B cell (primary cell): ENCODE measurements at regions not wholly inside any gene's neighbourhood (a gene's known extent, or its start where the extent isn't known, plus 50 kb on each side); places are given as distances from the start of the nearest gene placed in this dataset.

Source experiments
- ATAC-seq: fragments of 200-7000 bp; cut with Tn5 transposase; one replicate; pipeline ENCODE4 v1.10.0; 2021; ENCODE audit warnings: low read depth, mild to moderate bottlenecking, moderate number of reproducible peaks, moderate library complexity
- CTCF ChIA-PET: fragments of 350-600 bp; sonication (Branson Sonifier 250); formaldehyde crosslinking; loops from one replicate; lab custom pipeline; 2021; ENCODE audit warnings: antibody characterized with exemption, inconsistent platforms; lab: Charles Lee
- POLR2A ChIA-PET: fragments of 350-600 bp; sonication (Branson Sonifier 250); formaldehyde crosslinking; loops from one replicate; lab custom pipeline; 2021; ENCODE audit warnings: antibody characterized with exemption; lab: Charles Lee
- DNase-seq: peaks from one replicate; pipeline ENCODE4 v3.0.0; 2013
- H2AFZ ChIP-seq: 2 replicates; pipeline ENCODE4 v1.6.1; 2012; ENCODE audit warnings: mild to moderate bottlenecking, low read depth, low read length; ENCODE audit not compliant: insufficient read depth, poor library complexity, severe bottlenecking
- H3K27ac ChIP-seq, 2 donors: 1 replicate in 1 of 2; 2 replicates in 1 of 2; pipeline ENCODE4 v1.5.1; 2012 to 2013; ENCODE audit warnings: low read length in 2 of 2, mild to moderate bottlenecking in 2 of 2, moderate library complexity in 1 of 2
- H3K27me3 ChIP-seq, 4 experiments: fragments of 200-600 bp in 1 of 4; sonication (generic) in 1 of 4; replicated peaks in 1 of 4; 1 replicate in 2 of 4; 2 replicates in 2 of 4; pipeline versions ENCODE4 v1.6.1 to v1.7.0; 2013 to 2016; ENCODE audit warnings: low read length in 3 of 4, mild to moderate bottlenecking in 2 of 4, mixed read lengths in 1 of 4, moderate library complexity in 1 of 4; ENCODE audit not compliant: insufficient read depth in 4 of 4, control insufficient read depth in 3 of 4; ENCODE audit errors: control extremely low read depth in 1 of 4
- H3K36me3 ChIP-seq, 2 experiments: replicated peaks in 1 of 2; 1 replicate in 1 of 2; 2 replicates in 1 of 2; pipeline versions ENCODE4 v1.6.1 to v1.7.1; 2013; ENCODE audit warnings: low read length in 1 of 2; ENCODE audit not compliant: insufficient read depth in 2 of 2, control insufficient read depth in 1 of 2; ENCODE audit errors: control extremely low read depth in 1 of 2, extremely low read depth in 1 of 2
- H3K4me1 ChIP-seq, 2 donors: fragments of 200-600 bp in 1 of 2; sonication (generic) in 1 of 2; 1 replicate in 1 of 2; 2 replicates in 1 of 2; pipeline versions ENCODE4 v1.5.1 to v1.6.1; 2013 to 2017; ENCODE audit warnings: low read length in 2 of 2; ENCODE audit not compliant: control insufficient read depth in 2 of 2, insufficient read depth in 2 of 2
- H3K4me2 ChIP-seq: replicated peaks from 2 replicates; pipeline ENCODE3; 2012; ENCODE audit warnings: mild to moderate bottlenecking, low read depth, low read length; ENCODE audit not compliant: poor library complexity, severe bottlenecking
- H3K4me3 ChIP-seq, 5 experiments: fragments of 200-600 bp in 1 of 5; sonication (generic) in 1 of 5; 1 replicate in 3 of 5; 2 replicates in 2 of 5; pipeline versions ENCODE4 v1.5.1 to v1.7.0; 2011 to 2016; ENCODE audit warnings: low read length in 4 of 5, mild to moderate bottlenecking in 4 of 5, low read depth in 2 of 5, control low read depth in 1 of 5, moderate library complexity in 1 of 5; ENCODE audit not compliant: insufficient read depth in 1 of 5; ENCODE audit errors: control extremely low read depth in 1 of 5, extremely low read depth in 1 of 5
- H3K79me2 ChIP-seq: fragments of 200-600 bp; sonication (generic); one replicate; pipeline ENCODE4 v1.6.0; 2016; ENCODE audit warnings: low read length; ENCODE audit not compliant: control insufficient read depth, insufficient read depth
- H3K9ac ChIP-seq: fragments of 200-600 bp; sonication (generic); 2 replicates; pipeline ENCODE4 v1.6.1; 2017; ENCODE audit warnings: mild to moderate bottlenecking, low read length, moderate library complexity
- H3K9me3 ChIP-seq, 3 donors: one replicate each; pipeline versions ENCODE4 v1.6.1 to v1.7.1; 2013; ENCODE audit warnings: low read length in 2 of 3; ENCODE audit not compliant: control insufficient read depth in 2 of 3, insufficient read depth in 1 of 3; ENCODE audit errors: control extremely low read depth in 1 of 3
- H4K20me1 ChIP-seq: 2 replicates; pipeline ENCODE4 v1.6.0; 2012; ENCODE audit warnings: mild to moderate bottlenecking, low read length; ENCODE audit not compliant: insufficient read depth, control insufficient read depth, poor library complexity, severe bottlenecking
- H3K27ac Mint-ChIP-seq: one replicate; pipeline ENCODE4 v1.8.0; 2021; ENCODE audit warnings: mixed read lengths
- H3K27me3 Mint-ChIP-seq: one replicate; pipeline ENCODE4 v1.8.0; 2021; ENCODE audit warnings: mixed read lengths
- H3K4me1 Mint-ChIP-seq: one replicate; pipeline ENCODE4 v1.8.0; 2021; ENCODE audit warnings: mixed read lengths
- H3K4me3 Mint-ChIP-seq: one replicate; pipeline ENCODE4 v1.8.0; 2021; ENCODE audit warnings: mixed read lengths
- H3K9me3 Mint-ChIP-seq: one replicate; pipeline ENCODE4 v1.8.0; 2022; ENCODE audit warnings: mixed read lengths; ENCODE audit not compliant: insufficient read depth
- EZH2 ChIP-seq: IDR thresholded peaks from 2 replicates; pipeline ENCODE4 v1.6.1; 2012; ENCODE audit warnings: borderline replicate concordance, low read depth, mild to moderate bottlenecking, moderate library complexity, low read length; ENCODE audit not compliant: insufficient read depth, poor library complexity, severe bottlenecking
- WGBS: methylation state at CpG from one replicate; pipeline ENCODE4 v1.1.5; 2013; ENCODE audit warnings: missing lambda C conversion rate; ENCODE audit not compliant: insufficient coverage; 5-methylcytosine and 5-hydroxymethylcytosine counted together
- intact Hi-C: fragments of 100-400 bp; cut with micrococcal nuclease; formaldehyde crosslinking; loops from one replicate; pipeline ENCODE4 v1.10.0; 2022
- TF ChIP-seq, protein P1 (sequence below): fragments of 200-600 bp; IDR thresholded peaks from one replicate; pipeline ENCODE4 v1.8.0; 2022; ENCODE audit warnings: antibody characterized with exemption, mild to moderate bottlenecking

GRCh38 chr6:140061110-140062042 lies 686.9 kb upstream of the CITED2 start:
- POLR2A ChIA-PET = no interaction called here
- Histone ChIP-seq H3K4me2 (no peak overlapping the region), H3K27ac (no peak overlapping the region), H2AFZ (no peak overlapping the region), H3K9me3 (no peaks in the 10 kb centered on the region), H3K9ac (no peak overlapping the region), H3K4me3 (no peak overlapping the region), H3K27me3 (no peaks in the 10 kb centered on the region), H3K79me2 (no peaks in the 10 kb centered on the region), H3K4me1 (no peaks in the 10 kb centered on the region), H3K36me3 (no peaks in the 10 kb centered on the region), H4K20me1 (no peaks in the 10 kb centered on the region)
- no peak for TF ChIP-seq EZH2
- TF ChIP-seq, protein P1, sequence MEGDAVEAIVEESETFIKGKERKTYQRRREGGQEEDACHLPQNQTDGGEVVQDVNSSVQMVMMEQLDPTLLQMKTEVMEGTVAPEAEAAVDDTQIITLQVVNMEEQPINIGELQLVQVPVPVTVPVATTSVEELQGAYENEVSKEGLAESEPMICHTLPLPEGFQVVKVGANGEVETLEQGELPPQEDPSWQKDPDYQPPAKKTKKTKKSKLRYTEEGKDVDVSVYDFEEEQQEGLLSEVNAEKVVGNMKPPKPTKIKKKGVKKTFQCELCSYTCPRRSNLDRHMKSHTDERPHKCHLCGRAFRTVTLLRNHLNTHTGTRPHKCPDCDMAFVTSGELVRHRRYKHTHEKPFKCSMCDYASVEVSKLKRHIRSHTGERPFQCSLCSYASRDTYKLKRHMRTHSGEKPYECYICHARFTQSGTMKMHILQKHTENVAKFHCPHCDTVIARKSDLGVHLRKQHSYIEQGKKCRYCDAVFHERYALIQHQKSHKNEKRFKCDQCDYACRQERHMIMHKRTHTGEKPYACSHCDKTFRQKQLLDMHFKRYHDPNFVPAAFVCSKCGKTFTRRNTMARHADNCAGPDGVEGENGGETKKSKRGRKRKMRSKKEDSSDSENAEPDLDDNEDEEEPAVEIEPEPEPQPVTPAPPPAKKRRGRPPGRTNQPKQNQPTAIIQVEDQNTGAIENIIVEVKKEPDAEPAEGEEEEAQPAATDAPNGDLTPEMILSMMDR = no peak
- intact Hi-C loops = no loop called here
- CTCF ChIA-PET = no interaction called here
- Mint-ChIP-seq H3K27ac (no peak overlapping the region), H3K9me3 (no peaks in the 10 kb centered on the region), H3K4me1 (no peaks in the 10 kb centered on the region), H3K27me3 (peaks cover 5% of the 10 kb centered on the region), H3K4me3 (no peak overlapping the region)
- 70% methylated on average over 3 of the region's 5 CpGs for WGBS
- ATAC-seq = no peak
- no peak for DNase-seq

GRCh38 chr6:140059947-140060346 lies 685.5 kb upstream of the CITED2 start:
- no peak overlapping the region for H3K27ac ChIP-seq
- no peak overlapping the region for H3K4me2 ChIP-seq
- H3K9me3 Mint-ChIP-seq = no peaks in the 10 kb centered on the region
- H3K36me3 ChIP-seq = no peaks in the 10 kb centered on the region
- H3K9ac ChIP-seq = no peak overlapping the region
- H3K4me1 Mint-ChIP-seq = no peaks in the 10 kb centered on the region
- DNase-seq = no peak
- TF ChIP-seq, protein P1 = no peak
- no peak for TF ChIP-seq EZH2
- no peak overlapping the region for H3K4me3 Mint-ChIP-seq
- WGBS = no CpG with 5 or more reads among the region's 1 CpG
- no peak overlapping the region for H3K4me3 ChIP-seq
- no peak overlapping the region for H3K27ac Mint-ChIP-seq
- H2AFZ ChIP-seq = no peak overlapping the region
- no peaks in the 10 kb centered on the region for H4K20me1 ChIP-seq
- intact Hi-C loops = no loop called here
- POLR2A ChIA-PET = no interaction called here
- no peaks in the 10 kb centered on the region for H3K4me1 ChIP-seq
- no peaks in the 10 kb centered on the region for H3K27me3 ChIP-seq
- CTCF ChIA-PET = no interaction called here
- peaks cover 5% of the 10 kb centered on the region for H3K27me3 Mint-ChIP-seq
- no peak for ATAC-seq
- H3K79me2 ChIP-seq = no peaks in the 10 kb centered on the region
- no peaks in the 10 kb centered on the region for H3K9me3 ChIP-seq
